A204.1 (cell line): ENCODE measurements at regions not wholly inside any gene's neighbourhood (a gene's known extent, or its start where the extent isn't known, plus 50 kb on each side); places are given as distances from the start of the nearest gene placed in this dataset.
"Not testable (repeated sequence)": the region's sequence is repeated elsewhere in the genome, so short reads cannot be mapped to it uniquely, and the experiment has no call there.

Experiments
- FAIRE-seq: peaks from 2 replicates; lab custom pipeline; 2012; peaks lifted over from hg19 to GRCh38; lab: Jason Lieb, UNC

DNA sequence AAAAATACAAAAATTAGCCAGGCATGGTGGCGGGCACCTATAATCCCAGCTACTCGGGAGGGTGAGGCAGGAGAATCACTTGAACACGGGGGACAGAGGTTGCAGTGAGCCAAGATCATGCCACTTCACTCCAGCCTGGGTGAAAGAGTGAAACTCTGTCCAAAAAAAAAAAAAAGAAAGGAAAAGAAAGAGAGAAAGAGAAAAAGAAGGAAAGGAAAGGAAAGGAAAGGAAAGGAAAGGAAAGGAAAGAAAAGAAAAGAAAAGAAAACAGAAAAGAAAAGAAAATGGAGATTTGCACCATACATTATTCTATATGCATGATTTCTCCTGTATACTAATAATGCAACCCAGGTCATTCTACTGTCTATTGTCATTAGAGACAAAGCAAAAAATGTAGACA lies 421.5 kb downstream of the PCDH19 start:
- not testable (repeated sequence) for FAIRE-seq

DNA sequence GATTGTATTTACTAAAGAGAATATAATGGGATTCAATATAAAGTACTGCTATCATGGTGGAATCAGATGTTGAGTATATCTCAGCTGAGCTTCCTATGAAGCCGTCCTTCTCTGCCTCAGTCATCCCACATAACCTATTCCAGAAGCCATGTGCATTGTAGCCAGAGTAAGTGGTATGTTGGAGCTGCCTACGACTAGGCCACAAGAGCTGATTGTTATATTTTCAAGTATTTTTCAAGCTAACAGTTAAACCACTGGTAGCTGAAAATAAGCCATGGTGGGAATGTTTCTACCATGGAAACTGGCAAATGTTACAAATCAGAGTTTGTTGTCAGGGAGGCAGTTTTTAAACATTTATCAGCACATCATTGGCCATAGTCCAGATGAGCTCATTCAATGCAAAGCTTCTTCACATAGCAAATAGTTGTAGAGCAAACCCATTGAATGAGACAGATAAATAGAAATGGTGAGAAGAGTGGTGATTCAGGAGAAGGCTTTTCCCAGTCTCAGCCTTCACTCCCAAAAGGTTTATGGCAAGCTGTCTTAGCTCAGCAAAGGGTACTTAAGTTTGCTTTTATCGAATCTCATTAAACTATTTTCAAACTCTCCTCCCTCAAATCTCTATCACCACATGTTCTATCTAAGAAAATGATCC lies 436.4 kb downstream of the PCDH19 start:
- no peak for FAIRE-seq

- FAIRE-seq: no peak
Measured at GRCh38 chrX:99939883-99940232, 470.2 kb downstream of the PCDH19 start.

DNA sequence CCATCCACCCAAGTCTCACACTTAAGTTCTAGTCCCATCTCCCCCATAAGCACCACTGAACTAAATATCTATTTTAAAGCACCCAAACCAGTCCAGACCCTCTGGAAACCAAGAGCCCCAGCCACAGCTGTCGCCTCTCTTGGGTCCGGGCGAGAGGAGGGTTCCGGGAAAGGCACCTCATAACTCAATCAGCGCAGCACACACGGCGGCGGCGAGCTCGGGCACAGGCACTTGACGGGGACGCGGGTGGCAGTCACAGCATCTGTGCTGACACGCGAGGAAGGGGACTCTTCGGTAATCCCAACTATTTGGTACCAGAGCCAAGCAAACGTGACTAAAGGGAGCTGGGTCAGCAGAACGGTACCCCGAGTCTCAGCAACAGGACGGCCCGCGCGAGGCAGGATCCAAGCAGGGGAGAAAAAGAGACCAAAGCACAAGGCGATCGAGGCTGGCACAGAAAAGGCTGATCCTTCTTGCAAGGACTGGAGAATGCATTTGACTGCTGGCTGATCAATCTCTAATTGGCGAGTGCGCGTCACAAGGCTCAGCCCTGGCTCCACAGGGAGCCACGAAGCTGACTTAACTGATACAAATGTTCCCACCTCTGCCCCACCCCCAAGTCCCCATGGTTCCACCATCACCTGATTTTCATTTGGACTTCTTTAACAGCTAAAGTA lies 470.7 kb downstream of the PCDH19 start:
- not testable (repeated sequence) for FAIRE-seq

DNA sequence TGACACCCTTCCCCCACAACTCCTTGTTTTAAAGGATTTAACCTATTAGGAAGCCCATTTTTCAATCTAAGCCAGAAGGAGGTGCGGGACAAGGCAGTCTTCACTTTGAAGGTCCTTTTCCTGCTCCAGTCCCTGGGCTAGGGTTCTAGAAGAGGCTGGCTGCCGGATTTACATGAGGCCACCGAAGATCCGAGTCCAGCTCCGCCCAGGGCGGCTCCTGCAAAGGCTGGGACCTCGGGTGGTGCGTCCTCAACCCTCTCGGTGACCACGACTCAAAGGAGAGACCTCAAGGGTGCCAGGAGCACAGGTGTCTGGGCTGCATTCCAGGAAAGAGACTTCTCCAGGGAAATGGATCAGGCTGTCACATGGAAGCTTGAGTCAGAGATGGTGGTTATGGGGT lies 471.6 kb downstream of the PCDH19 start:
- no peak for FAIRE-seq

GRCh38 chrX:99933865-99934264 lies 476.2 kb downstream of the PCDH19 start:
- FAIRE-seq: no peak

GRCh38 chrX:99914635-99915034 lies 495.4 kb downstream of the PCDH19 start:
- FAIRE-seq: no peak

DNA sequence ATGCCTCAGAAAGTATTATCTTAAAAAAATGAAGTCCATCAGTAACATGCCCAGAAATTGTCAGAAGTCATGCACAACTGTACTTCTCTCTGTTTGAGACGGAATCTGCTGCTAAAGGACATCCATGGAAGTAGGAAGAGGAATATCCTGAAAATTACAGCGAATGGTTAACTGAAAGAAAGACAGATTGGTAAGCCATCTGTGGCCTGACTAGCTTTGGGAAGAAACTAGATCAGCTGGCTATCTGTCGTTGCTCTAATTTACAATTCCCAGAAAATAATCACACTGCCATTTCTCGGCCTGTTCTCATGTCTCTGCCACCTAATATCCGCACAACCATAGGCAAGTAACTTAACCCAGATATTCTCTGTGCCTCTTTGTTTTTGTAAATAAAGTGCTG lies 496.5 kb downstream of the PCDH19 start:
- FAIRE-seq: no peak

GRCh38 chrX:99909946-99910345 lies 500.1 kb downstream of the PCDH19 start:
- no peak for FAIRE-seq

- no peak for FAIRE-seq
Measured at GRCh38 chrX:99901091-99901490, 509.0 kb downstream of the PCDH19 start.

DNA sequence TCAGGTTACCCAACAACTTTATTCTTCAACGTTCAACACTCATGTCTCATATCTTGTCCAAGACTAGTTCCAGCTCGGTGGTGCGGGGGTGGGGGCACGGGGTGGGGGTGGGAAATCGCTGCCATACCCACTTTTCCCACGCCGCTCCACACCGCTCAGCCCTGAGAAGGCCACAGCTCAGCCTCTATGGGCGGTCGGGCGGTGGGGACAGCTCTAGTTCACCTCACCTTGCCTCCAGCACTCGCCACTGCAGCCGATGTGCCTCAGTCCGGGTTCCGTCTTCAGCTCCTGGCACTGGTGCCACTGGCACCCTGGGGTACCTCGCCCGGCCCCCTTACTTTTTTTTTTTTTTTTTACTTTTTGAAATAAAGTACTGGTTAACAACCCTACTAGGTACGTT lies 522.2 kb downstream of the PCDH19 start:
- FAIRE-seq: no peak

GRCh38 chrX:99857455-99857854 lies 552.6 kb downstream of the PCDH19 start:
- no peak for FAIRE-seq

DNA sequence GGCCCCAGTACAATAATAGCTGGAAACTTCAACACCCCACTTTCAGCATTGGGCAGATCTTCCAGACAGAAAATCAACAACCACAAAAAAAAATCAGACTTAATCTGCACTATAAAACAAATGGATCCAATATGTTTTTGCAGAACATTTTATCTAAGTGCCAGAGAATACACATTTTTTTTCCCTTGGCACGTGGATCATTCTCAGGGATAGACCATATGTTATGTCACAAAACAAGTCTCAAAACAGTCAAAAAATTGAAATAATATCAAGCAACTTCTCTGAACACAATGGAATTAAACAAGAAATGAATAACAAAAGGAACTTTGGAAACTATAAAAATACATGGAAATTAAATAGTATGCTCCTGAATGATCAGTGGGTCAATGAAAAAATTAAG lies 576.3 kb downstream of the PCDH19 start:
- FAIRE-seq: no peak

DNA sequence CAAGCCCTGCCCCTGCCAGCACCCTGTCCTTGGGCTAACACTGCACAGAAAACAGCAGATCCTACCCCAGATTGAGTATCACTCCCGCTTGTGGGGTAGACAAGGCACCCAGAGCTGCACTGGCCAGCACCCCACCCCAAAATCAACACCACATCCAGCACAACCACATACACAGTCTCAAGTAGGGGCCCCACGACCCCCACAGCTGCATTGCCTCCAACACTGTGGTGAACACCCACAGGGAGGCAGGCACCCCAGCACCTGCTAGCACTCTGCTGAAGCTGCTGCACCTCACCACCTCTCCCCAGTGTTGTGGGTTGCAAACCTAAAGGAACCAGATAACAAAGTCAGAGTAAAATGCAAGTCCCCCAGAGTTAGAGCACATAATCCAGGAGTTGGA lies 589.9 kb downstream of the PCDH19 start:
- FAIRE-seq: no peak

DNA sequence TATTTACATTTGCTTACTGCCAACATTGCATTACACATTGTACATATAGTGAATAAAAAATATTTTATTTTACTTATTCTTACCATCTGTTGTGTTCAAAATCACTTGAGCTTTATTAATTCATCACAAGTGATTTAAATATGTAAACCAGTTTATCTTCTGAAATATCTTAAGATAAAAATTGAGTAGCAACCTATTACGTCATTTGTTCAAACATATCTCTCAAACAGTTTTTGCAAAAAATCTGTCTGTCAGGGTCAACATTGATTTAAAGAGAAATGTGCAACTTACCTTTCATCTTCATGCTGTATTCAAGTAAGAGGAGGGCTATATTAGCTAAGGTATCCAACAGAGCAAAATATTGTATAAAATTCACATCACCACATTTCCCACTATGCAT lies 610.1 kb downstream of the PCDH19 start:
- no peak for FAIRE-seq

DNA sequence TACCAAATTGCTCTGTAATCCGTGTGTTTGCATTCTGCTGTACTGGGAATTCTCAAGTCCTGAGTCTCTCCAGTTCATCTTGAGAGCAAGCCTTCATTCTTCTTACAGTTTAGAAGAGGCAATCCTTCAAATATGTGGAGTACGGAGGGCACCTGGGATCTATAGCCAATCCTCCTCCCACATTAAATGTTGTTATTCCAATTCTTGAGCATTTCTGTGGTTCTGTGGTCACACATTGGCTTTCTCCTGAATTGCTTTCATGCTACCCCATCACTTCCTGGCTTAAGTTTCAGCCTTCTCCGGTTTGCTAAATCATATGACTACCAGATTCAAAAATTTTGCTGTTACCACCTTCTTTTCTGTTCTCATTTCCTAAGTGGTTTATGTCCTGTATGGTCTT lies 611.1 kb downstream of the PCDH19 start:
- no peak for FAIRE-seq

GRCh38 chrX:99795495-99795894 lies 614.6 kb downstream of the PCDH19 start:
- FAIRE-seq: no peak

DNA sequence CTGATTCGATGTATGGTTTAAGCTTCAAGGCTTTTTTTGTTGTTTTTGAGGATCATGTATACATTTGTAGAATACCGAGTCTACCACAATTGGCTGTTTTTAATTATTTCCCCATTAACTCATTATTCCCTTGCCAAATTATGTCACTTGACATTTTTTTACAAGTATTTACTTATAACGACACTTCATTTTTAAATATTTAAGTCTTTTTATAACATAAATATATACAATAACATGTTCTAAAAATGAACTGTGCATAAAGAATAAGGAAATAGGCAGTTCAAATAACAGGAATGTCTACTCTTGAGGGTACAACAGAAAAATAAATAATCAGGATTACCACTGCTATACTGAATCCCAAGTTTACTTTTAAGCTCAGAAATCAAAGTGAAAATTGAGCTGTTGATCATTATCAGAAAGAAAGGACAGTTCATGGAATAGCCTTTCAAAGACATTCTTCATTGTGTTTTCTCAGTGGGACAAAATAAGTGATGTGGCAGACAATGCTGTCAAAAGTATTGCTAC lies 627.5 kb downstream of the PCDH19 start:
- FAIRE-seq: no peak

GRCh38 chrX:99777912-99778311 lies 632.2 kb downstream of the PCDH19 start:
- no peak for FAIRE-seq

- FAIRE-seq: no peak
Measured at GRCh38 chrX:99761731-99762130, 648.3 kb downstream of the PCDH19 start.

- no peak for FAIRE-seq
Measured at GRCh38 chrX:99752776-99753175, 657.3 kb downstream of the PCDH19 start.

DNA sequence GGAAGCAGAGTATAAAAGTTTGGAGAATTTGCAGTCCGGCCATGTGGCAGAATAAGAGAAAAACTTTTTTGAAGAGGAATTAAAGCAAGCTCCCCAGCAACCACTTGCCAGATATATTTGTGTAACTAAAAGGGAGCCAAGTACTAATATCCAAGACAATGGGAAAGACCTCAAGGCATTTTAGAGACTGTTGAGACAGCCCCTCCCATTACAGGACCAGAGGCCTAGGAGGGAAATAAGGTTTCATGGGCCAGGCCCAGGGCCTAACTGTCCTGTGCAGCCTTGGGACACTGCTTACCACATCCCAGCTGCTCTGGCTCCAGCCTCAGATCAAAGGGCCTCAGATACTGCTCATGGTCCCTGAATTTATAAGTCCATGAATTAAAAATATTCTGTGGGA lies 659.4 kb downstream of the PCDH19 start:
- no peak for FAIRE-seq

DNA sequence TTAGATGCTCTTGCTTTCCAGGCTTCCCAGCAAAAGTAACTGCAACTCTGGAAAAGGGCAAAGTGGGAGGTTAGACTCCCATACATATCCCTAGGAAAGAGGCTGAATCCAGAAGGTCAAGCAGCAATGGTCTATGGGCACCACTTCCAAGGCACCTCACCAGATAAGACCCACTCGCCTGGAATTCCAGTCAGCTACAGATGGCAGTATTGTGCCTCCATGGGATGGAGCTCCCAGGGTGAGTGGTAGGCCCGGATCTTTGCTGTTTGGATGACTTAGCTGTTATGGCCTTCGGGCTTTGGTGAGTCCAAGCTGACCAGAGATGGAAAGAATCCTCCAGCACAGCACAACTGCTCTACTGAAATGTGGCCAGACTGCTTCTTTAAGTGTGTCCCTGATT lies 688.0 kb downstream of the PCDH19 start:
- FAIRE-seq: no peak

- FAIRE-seq: no peak
Measured at GRCh38 chrX:99719140-99719539, 690.9 kb downstream of the PCDH19 start.
